ENCODE measurements at regions not wholly inside any gene's neighbourhood (a gene's known extent, or its start where the extent isn't known, plus 50 kb on each side); places are given as distances from the start of the nearest gene placed in this dataset.
A peak's percentile ranks its signal among the peaks of the same experiment; 100 is the strongest.

DNA sequence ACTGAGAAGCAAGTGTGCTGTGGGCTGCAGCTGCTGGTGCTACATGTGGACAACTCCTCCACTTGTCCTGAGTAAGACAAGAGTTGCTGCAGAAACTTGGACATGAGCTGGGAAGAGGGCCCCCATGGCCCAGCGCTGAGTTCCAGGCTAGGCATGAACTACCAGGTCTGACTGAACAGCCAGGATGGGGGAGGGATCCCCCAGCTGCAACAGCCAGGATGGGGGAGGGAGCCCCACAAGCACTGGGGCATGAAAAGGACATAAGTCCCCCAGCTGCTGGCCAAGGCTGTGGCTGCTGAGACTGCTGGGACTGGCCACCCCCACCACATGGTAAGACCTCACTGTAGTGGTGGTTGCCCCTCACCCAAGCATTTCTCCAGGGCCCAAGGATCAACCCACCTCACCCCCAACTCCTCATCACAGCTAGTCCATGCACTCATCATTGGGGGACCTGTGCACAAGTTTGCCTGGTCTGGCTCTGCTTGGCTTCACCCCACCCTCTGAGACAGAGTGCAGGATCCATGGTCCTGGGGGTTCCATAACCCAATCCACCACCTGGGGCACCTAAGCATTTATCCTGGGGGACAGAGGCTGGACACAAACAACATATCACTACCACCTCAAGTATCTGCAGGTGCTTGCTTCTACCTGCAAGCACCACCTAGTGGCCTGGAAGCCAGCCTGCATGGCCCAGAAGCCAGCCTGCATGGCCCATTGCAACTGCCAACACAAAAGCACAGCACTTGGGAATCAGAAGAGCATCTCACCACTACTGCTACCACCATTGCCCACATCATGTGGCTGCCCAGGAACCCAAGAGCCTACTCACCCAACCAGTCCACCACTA lies 84.5 kb upstream of the STT3B start:
- no peak overlapping the region for H2BK5ac ChIP-seq (ENCODE audit: insufficient read length, low read length)
- H2BK12ac ChIP-seq (ENCODE audit: insufficient read length, low read depth, low read length) = no peak overlapping the region
- Mint-ChIP-seq H3K4me1 (0 out of 4 replicates have a peak, but pooled peaks cover 0 to 5% of the 10 kb centered on the region in 2 experiments), H3K27me3 (ENCODE audit: low read depth) (no peaks in the 10 kb centered on the region; the same call in 1 of the 2 replicates), H3K36me3 (ENCODE audit: insufficient read depth in 1 of 3, low read depth in 3 of 3) (no peaks in the 10 kb centered on the region; a peak in 1 of 7 replicates), H3K4me3 (no peak overlapping the region), H3K9me3 (peaks cover 0 to 2% of the 10 kb centered on the region in 2 experiments; a peak in 1 of 5 replicates), H3K27ac (no peak overlapping the region)
- no peak overlapping the region for H4K91ac ChIP-seq (ENCODE audit: insufficient read length, low read depth, low read length)
- no peak overlapping the region for H4K5ac ChIP-seq (ENCODE audit: insufficient read length, low read depth, low read length)
- no peak overlapping the region for H3K4ac ChIP-seq (ENCODE audit: low read depth, low read length)
- no peak overlapping the region for H3K9ac ChIP-seq (ENCODE audit: extremely low read depth, insufficient read length, low read length)
- H3K18ac ChIP-seq (ENCODE audit: insufficient read length, low read depth, low read length) = no peak overlapping the region
- H3K23me2 ChIP-seq (ENCODE audit: insufficient read length, low read depth, low read length, poor library complexity, severe bottlenecking) = no peaks in the 10 kb centered on the region
- H3K56ac ChIP-seq (ENCODE audit: insufficient read length, low read depth, low read length) = no peak overlapping the region
- WGBS (ENCODE audit: extremely low coverage, insufficient read length, low lambda C conversion rate) = no CpG with 5 or more reads among the region's 1 CpG
- no peak overlapping the region for H4K8ac ChIP-seq (replicated peaks; ENCODE audit: insufficient read length, low read depth, low read length)
- H3K23ac ChIP-seq (ENCODE audit: insufficient read length, low read depth, low read length) = no peak overlapping the region
- no peaks in the 10 kb centered on the region for H4K20me1 ChIP-seq (ENCODE audit: control insufficient read depth, insufficient read depth, insufficient read length)
- no peak overlapping the region for H3K27ac ChIP-seq (ENCODE audit: insufficient read length, low read depth, low read length)
- H3K4me1 ChIP-seq (ENCODE audit: insufficient read depth, low read length) = no peaks in the 10 kb centered on the region
- H3K14ac ChIP-seq (ENCODE audit: insufficient read depth, low read length) = no peak overlapping the region
- H2AFZ ChIP-seq (ENCODE audit: low read length) = no peak overlapping the region
- H3K9me3 ChIP-seq (ENCODE audit: control insufficient read depth, low read depth, low read length) = no peaks in the 10 kb centered on the region
- H3K4me2 ChIP-seq (ENCODE audit: insufficient read depth, insufficient read length, low read length) = no peak overlapping the region
- no peak overlapping the region for H3T11ph ChIP-seq (ENCODE audit: low read length)
- H2AK5ac ChIP-seq (ENCODE audit: insufficient read length, low read length) = no peak overlapping the region
- no peak overlapping the region for H2BK20ac ChIP-seq (ENCODE audit: low read depth, low read length, poor library complexity, severe bottlenecking)
- TF ChIP-seq, protein P1, sequence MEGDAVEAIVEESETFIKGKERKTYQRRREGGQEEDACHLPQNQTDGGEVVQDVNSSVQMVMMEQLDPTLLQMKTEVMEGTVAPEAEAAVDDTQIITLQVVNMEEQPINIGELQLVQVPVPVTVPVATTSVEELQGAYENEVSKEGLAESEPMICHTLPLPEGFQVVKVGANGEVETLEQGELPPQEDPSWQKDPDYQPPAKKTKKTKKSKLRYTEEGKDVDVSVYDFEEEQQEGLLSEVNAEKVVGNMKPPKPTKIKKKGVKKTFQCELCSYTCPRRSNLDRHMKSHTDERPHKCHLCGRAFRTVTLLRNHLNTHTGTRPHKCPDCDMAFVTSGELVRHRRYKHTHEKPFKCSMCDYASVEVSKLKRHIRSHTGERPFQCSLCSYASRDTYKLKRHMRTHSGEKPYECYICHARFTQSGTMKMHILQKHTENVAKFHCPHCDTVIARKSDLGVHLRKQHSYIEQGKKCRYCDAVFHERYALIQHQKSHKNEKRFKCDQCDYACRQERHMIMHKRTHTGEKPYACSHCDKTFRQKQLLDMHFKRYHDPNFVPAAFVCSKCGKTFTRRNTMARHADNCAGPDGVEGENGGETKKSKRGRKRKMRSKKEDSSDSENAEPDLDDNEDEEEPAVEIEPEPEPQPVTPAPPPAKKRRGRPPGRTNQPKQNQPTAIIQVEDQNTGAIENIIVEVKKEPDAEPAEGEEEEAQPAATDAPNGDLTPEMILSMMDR (conservative IDR thresholded peaks at IDR 0.05) = peak; percentile 79
- no peaks in the 10 kb centered on the region for H3K79me1 ChIP-seq (ENCODE audit: insufficient read depth, low read depth, low read length, poor library complexity, severe bottlenecking)
- H3K27me3 ChIP-seq (ENCODE audit: insufficient read depth, low read length) = no peaks in the 10 kb centered on the region
- DNase-seq = peak; percentile 74
- H2BK120ac ChIP-seq (ENCODE audit: low read depth, low read length, poor library complexity, severe bottlenecking) = no peak overlapping the region
- no peaks in the 10 kb centered on the region for H3K79me2 ChIP-seq (ENCODE audit: insufficient read depth, low read length)
- no peak overlapping the region for H2BK15ac ChIP-seq (ENCODE audit: low read depth, low read length)
